BJ (cell line): ENCODE measurements at regions not wholly inside any gene's neighbourhood (a gene's known extent, or its start where the extent isn't known, plus 50 kb on each side); places are given as distances from the start of the nearest gene placed in this dataset.
A peak's percentile ranks its signal among the peaks of the same experiment; 100 is the strongest.

ENCODE experiments used
- CTCF ChIA-PET: fragments of 350-600 bp; formaldehyde crosslinking; extraction: SDS; loops from one replicate; lab custom pipeline; 2021; ENCODE audit warnings: antibody characterized with exemption, inconsistent platforms; lab: Yijun Ruan, JAX
- POLR2A ChIA-PET: fragments of 300-600 bp; sonication (Branson Sonifier 250); formaldehyde crosslinking; extraction: SDS; loops from one replicate; lab custom pipeline; 2021; ENCODE audit warnings: antibody characterized with exemption; lab: Charles Lee
- DNase-seq: peaks from one replicate; pipeline ENCODE4 v3.0.0-alpha.2; 2011; ENCODE audit warnings: low read depth
- H3K27me3 ChIP-seq: 2 replicates; pipeline ENCODE4 v1.6.0; 2011; ENCODE audit warnings: low read length; ENCODE audit not compliant: control insufficient read depth, insufficient read depth
- H3K36me3 ChIP-seq: 2 replicates; pipeline ENCODE4 v1.5.1; 2011; ENCODE audit warnings: low read length; ENCODE audit not compliant: control insufficient read depth, insufficient read depth
- H3K4me3 ChIP-seq: 2 replicates; pipeline ENCODE4 v1.5.1; 2011; ENCODE audit warnings: low read depth, mild to moderate bottlenecking, control low read depth, low read length
- CTCF ChIP-seq: IDR thresholded peaks from 2 replicates; pipeline ENCODE4 v1.5.1; 2011; ENCODE audit warnings: low read depth, mild to moderate bottlenecking, control low read depth, inconsistent platforms, low read length, moderate library complexity; ENCODE audit not compliant: insufficient read depth

DNA sequence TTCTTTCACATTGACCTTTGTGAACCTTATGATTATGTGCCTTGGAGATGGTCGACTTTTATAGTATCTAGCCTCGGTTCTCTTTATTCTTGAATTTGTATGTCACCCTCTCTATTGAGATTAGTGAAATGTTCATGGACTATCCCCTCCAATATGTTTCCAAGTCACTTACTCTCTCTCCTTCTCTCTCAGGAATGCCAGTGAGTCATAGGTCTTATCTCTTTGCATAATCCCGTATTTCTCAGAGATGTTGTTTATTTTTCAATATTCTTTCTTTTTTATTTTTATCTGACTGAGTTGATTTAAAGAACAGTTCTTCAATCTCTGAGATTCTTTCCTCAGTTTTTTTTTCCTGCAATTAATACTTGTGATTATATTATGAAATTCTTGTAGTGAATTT, 411.6 kb upstream of the CADM2 start:
- no peak overlapping the region for H3K4me3 ChIP-seq
- POLR2A ChIA-PET = no interaction called here
- no peak for TF ChIP-seq CTCF
- DNase-seq = no peak
- CTCF ChIA-PET = interaction anchor here (1.0 to 1.4 kb wide), 4 partner anchors 12 to 1028 kb away, joined by 3 to 4 read pairs (median 4); no protein-coding TSS in a partner anchor
- H3K27me3 ChIP-seq = no peaks in the 10 kb centered on the region
- H3K36me3 ChIP-seq = no peaks in the 10 kb centered on the region

DNA sequence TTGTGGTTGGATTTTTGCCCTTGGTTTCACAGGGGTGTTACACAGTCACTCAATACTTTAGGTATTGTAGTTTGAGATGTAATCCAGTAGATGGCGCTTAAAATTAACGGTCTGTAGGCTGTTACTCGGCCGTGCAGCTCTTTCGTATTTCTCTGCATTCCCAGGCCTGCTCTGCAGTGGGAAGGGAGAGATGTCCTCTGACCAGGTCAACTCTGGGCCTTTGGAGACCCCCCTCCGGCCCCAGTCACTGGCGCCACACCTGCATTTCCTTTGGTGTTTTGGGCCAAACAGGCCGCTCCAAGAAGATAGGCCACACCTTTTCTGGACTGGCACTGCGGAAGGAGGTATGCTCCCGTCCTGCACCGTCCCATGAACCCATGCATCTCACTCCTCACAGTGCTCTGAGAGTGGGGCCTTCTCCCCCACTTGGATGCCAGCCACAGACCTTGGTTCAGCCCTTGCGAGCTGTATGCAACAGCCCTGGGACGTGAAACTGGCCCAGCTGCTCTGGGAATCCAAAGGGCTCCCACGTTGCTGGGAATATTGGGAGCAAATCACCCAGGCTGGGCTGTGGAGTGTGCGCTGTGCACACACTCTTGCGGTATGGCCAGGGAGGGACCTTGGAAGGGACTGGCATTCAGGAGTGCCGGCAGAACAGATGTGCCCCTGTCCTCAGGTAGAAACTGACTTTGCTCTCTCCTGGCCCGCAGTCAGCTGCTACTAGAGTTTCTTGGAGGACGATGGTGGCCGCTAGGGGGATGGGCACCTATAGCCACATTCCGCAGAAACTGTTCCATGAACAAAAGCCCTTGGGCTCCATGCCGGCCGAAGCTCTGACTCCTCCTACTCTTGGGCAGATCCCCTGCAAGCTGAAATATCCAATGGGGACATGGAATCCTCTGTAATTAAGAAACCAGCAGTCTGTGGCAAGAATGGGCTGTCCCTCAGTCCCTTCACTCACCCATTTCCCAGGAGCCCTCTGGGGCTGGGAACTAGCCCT, 410.5 kb upstream of the CADM2 start:
- ChIA-PET CTCF (interaction anchor here (0.8 to 1.4 kb wide), 7 partner anchors 10 to 1028 kb away, joined by 3 to 4 read pairs (median 3); no protein-coding TSS in a partner anchor), POLR2A (no interaction called here)
- no peak for DNase-seq

GRCh38 chr3:84555629-84556028, 403.2 kb upstream of the CADM2 start:
- Histone ChIP-seq H3K36me3 (no peaks in the 10 kb centered on the region), H3K4me3 (no peak overlapping the region), H3K27me3 (no peaks in the 10 kb centered on the region)
- no peak for TF ChIP-seq CTCF
- ChIA-PET POLR2A (no interaction called here), CTCF (no interaction called here)
- DNase-seq = no peak

More for the DNA sequence above, 410.5 kb upstream of the CADM2 start:
- peak; percentile 24; the same call in 1 of the 2 replicates for TF ChIP-seq CTCF
- Histone ChIP-seq H3K4me3 (no peak overlapping the region), H3K36me3 (no peaks in the 10 kb centered on the region), H3K27me3 (no peaks in the 10 kb centered on the region)

DNA sequence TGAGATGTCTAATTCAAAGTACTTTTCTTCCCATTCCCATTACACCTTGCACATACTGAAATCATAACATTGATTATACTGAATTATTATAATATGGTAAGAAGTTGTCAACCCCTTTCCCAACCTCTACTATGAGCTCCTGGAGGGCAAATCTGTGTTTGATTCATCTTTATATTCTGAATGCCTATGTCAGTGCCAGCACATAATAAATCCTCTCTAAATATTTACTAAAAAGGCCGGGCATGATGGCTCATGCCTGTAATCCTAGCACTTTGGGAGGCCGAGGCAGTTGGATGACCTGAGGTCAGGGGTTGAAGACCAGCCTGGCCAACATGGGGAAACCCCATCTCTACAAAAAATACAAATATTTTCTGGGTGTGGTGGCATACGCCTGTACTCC, 392.5 kb upstream of the CADM2 start:
- no peak overlapping the region for H3K4me3 ChIP-seq
- ChIA-PET POLR2A (no interaction called here), CTCF (no interaction called here)
- no peak for DNase-seq
- H3K27me3 ChIP-seq = no peaks in the 10 kb centered on the region
- TF ChIP-seq CTCF = no peak
- no peaks in the 10 kb centered on the region for H3K36me3 ChIP-seq

- POLR2A ChIA-PET = no interaction called here
- H3K27me3 ChIP-seq = no peaks in the 10 kb centered on the region
- no peak for TF ChIP-seq CTCF
- DNase-seq = no peak
- H3K4me3 ChIP-seq = no peak overlapping the region
- CTCF ChIA-PET = interaction anchor here (1.2 kb wide), 1 partner anchor 19 kb away, joined by 3 read pairs; no protein-coding TSS in a partner anchor
- no peaks in the 10 kb centered on the region for H3K36me3 ChIP-seq
Observed at GRCh38 chr3:84567796-84568195, 391.0 kb upstream of the CADM2 start.
